ENCODE measurements at regions not wholly inside any gene's neighbourhood (a gene's known extent, or its start where the extent isn't known, plus 50 kb on each side); places are given as distances from the start of the nearest gene placed in this dataset.

DNA sequence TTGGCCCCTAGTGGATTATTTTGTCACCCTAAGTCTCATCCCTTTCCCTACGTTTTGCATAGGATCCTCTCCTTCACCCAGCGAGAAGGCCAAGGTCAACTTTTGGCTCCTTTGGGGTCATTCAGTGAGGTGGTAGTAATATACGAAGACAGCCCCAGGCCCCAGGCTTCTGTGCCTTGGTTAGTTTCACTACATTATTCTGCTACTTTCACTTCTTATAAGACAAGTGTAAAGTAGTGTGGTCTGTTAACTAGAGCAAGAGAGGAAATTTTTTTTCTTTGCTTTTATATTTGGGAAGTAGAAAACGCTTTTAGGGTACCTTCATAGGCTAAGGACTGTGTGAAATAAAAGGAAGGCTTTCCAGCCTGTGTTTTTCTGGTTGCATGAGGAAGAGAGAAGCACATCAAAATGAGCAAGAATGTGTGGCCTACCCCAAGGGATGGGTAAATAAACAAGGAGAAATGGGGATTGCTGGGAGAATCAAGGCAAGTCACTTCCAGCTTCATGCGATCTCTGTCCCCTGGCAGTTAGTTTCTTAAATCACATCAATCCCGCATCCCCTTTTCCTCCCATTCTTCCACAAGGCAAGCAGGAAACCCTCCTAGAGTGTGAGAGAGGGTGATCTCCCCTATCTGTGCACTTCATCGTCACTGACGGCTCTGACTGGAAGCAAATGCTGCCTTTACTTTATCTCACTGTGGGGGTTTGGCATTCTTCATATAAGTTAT, 677.0 kb upstream of the WWC1 start:
- no peak for DNase-seq (ENCODE audit: low read depth)
- FAIRE-seq, result no peak
- no peaks in the 10 kb centered on the region for H3K27me3 ChIP-seq (ENCODE audit: control insufficient read depth, insufficient read depth, low read length)

DNA sequence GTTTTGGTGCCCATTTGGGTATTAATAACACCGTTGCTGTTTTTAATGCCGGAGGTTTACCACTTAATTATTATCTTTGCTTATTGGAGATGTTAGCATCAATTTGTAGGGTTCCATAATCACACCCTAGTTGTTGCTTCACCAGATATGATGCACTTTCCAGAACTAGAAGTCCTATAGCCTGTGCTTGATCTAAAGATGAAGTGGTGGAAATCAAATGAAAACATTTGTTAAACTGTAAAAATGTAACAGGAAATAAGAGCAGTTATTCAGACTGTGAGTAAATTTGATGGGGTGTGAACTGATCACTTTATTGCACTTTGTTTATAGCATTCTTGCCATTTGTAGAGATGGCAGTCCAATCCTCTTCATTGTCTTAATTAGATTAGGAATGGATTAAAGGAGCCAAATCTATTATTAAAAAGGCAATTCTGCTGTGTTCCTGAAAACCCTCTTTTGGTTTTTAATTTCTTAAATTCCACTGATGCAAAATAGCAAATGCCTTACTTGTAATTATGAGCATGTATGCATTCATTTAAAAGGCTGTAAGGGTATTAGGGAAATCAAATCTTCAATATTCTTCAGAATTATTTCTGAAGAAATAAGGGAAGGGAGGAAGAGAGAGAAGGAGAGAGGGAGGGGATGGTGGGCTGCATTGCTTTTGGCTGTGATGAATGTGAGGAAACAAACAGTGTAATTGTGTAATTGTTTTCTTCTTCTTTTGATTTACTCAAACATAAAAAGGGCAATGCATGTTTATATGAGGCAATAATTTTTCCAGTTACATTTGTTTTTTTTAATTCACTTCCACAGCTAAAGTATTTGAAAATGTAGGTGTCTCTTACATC, 675.2 kb upstream of the WWC1 start:
- FAIRE-seq, result no peak
- H3K36me3 ChIP-seq (ENCODE audit: control insufficient read depth, insufficient read depth, low read length), result no peaks in the 10 kb centered on the region
- TF ChIP-seq, protein P1, sequence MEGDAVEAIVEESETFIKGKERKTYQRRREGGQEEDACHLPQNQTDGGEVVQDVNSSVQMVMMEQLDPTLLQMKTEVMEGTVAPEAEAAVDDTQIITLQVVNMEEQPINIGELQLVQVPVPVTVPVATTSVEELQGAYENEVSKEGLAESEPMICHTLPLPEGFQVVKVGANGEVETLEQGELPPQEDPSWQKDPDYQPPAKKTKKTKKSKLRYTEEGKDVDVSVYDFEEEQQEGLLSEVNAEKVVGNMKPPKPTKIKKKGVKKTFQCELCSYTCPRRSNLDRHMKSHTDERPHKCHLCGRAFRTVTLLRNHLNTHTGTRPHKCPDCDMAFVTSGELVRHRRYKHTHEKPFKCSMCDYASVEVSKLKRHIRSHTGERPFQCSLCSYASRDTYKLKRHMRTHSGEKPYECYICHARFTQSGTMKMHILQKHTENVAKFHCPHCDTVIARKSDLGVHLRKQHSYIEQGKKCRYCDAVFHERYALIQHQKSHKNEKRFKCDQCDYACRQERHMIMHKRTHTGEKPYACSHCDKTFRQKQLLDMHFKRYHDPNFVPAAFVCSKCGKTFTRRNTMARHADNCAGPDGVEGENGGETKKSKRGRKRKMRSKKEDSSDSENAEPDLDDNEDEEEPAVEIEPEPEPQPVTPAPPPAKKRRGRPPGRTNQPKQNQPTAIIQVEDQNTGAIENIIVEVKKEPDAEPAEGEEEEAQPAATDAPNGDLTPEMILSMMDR (IDR thresholded peaks at IDR 0.05; ENCODE audit: insufficient read depth, low read length, severe bottlenecking), result no peak
- no peak overlapping the region for H3K4me3 ChIP-seq (ENCODE audit: low read depth, low read length)
- no peak for DNase-seq (ENCODE audit: low read depth)
- no peaks in the 10 kb centered on the region for H3K27me3 ChIP-seq (ENCODE audit: control insufficient read depth, insufficient read depth, low read length)

More for the DNA sequence above, 677.0 kb upstream of the WWC1 start:
- TF ChIP-seq, protein P1 (IDR thresholded peaks at IDR 0.05; ENCODE audit: insufficient read depth, low read length, severe bottlenecking), result no peak
- Histone ChIP-seq H3K4me3 (ENCODE audit: low read depth, low read length) (no peak overlapping the region), H3K36me3 (ENCODE audit: control insufficient read depth, insufficient read depth, low read length) (no peaks in the 10 kb centered on the region)

DNA sequence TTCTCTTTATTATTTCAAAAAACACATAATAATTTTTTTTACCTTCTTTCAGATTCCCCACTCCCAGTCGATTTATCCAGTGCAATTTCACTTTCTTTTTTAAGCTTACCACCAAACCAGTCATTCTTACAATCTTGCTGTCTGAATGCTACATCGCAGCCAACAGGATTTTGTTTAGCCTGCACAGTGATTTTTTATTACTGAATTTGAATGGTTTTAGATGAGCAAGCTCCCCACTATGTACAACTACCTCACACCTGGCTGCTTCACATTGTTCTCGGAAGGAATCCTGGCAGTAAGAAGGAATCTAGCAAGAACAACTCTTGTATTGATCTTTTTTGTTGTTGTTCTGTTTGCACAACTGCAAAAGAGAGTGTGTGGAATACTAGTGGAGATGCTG, 668.1 kb upstream of the WWC1 start:
- DNase-seq (ENCODE audit: low read depth), result no peak
- TF ChIP-seq, protein P1 (IDR thresholded peaks at IDR 0.05; ENCODE audit: insufficient read depth, low read length, severe bottlenecking), result no peak
- Histone ChIP-seq H3K36me3 (ENCODE audit: control insufficient read depth, insufficient read depth, low read length) (no peaks in the 10 kb centered on the region), H3K4me3 (ENCODE audit: low read depth, low read length) (no peak overlapping the region), H3K27me3 (ENCODE audit: control insufficient read depth, insufficient read depth, low read length) (no peaks in the 10 kb centered on the region)
- FAIRE-seq, result no peak

DNA sequence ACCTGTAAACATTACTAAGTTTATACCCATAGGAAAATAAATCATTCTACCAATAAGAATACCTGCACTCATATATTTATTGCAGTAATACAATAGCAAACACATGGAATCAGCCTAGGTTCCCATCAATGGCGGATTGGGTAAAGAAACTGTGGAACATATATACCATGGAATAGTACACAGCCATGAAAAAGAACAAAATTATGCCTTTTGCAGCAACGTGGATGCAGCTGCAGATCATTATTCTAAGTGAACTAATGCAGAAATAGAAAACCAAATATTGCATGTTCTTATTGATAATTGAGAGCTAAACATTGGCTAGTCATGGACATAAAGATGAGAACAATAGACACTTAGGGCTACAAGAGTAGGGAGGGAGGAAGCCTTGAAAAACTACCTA, 667.4 kb upstream of the WWC1 start:
- DNase-seq (ENCODE audit: low read depth) (no peak), FAIRE-seq (no peak)
- H3K4me3 ChIP-seq (ENCODE audit: low read depth, low read length), result no peak overlapping the region

DNA sequence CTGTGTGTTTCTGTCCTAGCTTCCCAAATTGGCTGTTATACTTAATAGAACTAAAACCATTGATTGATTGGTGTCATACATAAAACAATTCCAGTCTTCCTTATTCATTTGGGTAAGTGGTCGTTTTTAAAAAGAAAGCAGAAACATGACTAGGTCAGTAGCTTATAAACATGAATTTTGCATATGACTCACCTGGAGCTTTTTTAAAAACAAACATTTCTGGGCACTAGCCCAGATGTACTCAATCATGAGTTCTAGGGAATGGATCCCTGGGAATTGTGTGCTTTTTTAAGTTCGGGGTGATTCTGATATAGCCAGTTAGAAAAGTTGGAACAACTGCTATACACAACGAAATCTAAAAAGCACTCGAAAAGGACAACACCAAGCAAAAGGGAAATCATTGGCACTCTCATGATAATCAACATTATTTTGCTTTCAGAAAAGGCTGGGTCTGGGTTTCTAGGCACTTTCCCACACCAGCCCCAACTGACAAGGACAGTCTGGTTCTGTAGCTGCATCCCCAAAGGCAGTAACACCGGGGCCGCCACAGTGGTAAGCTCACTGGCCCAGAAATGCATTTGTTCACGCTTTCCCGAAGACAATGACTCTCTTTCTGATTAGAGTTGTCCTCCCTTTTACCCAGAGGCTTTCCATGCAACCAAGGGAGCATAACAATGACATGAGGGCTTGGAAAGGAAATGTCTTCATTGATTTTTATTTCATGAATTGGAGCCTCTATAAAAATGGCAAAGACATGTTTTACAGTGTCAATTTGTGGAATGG, 664.9 kb upstream of the WWC1 start:
- DNase-seq (ENCODE audit: low read depth), result peak; percentile 70
- no peak overlapping the region for H3K4me3 ChIP-seq (ENCODE audit: low read depth, low read length)
- no peak for FAIRE-seq
- TF ChIP-seq, protein P1 (IDR thresholded peaks at IDR 0.05; ENCODE audit: insufficient read depth, low read length, severe bottlenecking), result no peak
- H3K27me3 ChIP-seq (ENCODE audit: control insufficient read depth, insufficient read depth, low read length), result no peaks in the 10 kb centered on the region
- no peaks in the 10 kb centered on the region for H3K36me3 ChIP-seq (ENCODE audit: control insufficient read depth, insufficient read depth, low read length)

More for the DNA sequence above, 667.4 kb upstream of the WWC1 start:
- Histone ChIP-seq H3K36me3 (ENCODE audit: control insufficient read depth, insufficient read depth, low read length) (no peaks in the 10 kb centered on the region), H3K27me3 (ENCODE audit: control insufficient read depth, insufficient read depth, low read length) (no peaks in the 10 kb centered on the region)
- TF ChIP-seq, protein P1 (IDR thresholded peaks at IDR 0.05; ENCODE audit: insufficient read depth, low read length, severe bottlenecking), result no peak

Data from bronchial epithelial cell (primary cell).